HG03045 (cell line): ENCODE measurements at regions not wholly inside any gene's neighbourhood (a gene's known extent, or its start where the extent isn't known, plus 50 kb on each side); places are given as distances from the start of the nearest gene placed in this dataset.

Experiments
- ATAC-seq: cut with Tn5 transposase; IDR thresholded peaks from one replicate; pipeline ENCODE4 v1.9.1; 2021; ENCODE audit warnings: mild to moderate bottlenecking, moderate library complexity; ENCODE audit not compliant: unreplicated experiment

GRCh38 chrX:68930542-68931317, 101.9 kb downstream of the EFNB1 start:
- no peak for ATAC-seq

DNA sequence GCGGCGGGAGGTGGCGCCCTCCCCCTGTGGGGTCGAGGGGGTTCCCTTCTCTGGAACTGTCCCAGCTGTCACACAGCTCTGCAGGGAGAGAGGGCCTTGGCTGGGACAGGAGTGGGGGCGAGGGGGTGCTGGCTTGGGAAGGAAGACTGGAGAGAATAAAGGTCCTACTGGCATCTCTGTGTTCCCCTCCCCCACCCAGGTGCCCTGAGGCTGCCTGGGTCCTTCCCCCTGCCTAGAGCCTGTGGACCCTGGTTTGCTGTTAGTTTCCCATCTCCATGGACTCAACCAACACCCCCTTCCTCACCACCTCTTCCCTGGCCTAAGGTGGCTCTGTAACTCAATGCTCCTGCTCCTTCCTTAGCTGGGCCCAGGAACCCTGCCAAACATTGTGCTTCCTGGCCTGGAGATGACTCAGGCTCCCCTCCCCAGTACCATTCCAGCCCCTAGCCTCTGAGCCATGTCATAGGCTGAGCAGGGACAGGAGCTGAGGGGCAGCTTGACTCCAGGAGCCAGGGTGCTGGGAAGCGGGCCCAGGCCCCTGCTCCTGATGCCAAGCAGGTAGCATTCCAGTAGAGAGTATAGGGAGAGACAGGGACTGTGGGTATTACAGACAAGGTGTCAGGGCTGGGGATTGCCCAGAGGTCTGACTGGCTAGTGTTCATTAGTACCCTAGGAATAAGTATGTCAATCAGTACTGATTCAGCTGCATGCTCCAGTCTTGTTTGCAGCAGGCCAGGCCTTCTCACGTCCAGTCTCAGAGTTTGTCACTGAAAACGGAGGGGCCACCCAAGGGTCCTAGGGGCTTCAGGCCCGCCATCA, 100.7 kb downstream of the EFNB1 start:
- ATAC-seq, result no peak

DNA sequence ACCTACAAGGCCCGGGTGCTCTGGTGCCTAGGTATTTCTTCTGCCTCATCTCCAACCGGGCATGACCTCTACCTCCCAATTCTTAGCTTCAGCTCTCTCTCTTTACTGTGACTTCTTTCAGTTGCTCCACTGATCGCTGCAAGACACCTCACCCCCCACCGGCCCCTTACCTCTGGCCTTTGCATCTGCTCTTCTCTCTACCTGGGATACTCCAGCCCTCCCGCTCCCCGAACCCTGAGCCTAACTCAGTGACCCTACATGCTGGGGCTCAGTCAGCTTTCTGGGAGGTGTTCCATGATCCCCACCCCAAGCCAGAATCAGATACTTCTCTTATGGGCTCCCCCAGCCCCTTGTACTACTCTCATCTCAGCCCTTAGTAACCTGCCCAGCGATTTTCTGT, 99.6 kb downstream of the EFNB1 start:
- ATAC-seq, result no peak

- no peak for ATAC-seq
These were observed 98.4 kb downstream of the EFNB1 start for GRCh38 chrX:68927178-68927577.

- ATAC-seq, result no peak
These were observed 94.3 kb downstream of the EFNB1 start for GRCh38 chrX:68923147-68923546.

DNA sequence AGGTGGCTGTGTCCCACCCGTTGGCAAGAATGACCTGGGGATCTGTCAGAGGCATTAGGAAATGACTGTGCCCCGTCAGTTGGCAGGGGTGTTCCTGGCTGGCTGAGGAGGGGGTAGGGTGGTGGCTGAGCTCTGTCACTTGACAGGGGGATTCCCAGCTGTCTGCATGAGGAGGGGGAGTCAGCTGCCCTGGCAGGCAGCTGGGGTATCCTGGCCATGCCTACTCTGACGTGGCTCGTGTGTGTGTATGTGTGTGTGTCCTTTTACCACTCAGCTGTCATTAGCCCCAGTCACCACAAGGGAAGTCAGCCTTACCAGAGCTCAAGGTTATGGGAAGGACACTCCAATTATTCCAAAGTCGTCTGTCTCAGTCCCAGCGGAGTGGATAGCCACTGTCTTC, 93.2 kb downstream of the EFNB1 start:
- ATAC-seq, result no peak

- ATAC-seq, result no peak
These were observed 91.7 kb downstream of the EFNB1 start for GRCh38 chrX:68920561-68920960.

DNA sequence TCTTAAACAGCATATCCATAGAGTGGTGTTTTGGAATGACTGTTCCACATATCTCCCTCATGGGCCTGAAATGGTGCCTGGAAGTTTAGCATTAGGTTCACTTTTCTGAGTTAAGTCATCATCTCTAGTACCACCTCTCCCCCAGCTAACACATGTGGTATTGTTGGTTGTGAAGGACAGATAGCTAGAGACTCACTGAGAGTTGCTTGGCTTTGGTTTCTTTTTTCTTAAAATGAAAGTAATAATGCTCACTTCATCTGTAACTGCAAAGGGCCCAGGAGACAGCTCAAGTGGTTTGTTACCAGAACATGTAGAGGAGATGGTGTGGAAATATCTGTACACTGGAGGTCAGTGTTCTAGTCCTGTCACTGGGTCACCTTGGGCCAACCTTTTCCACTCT, 90.9 kb downstream of the EFNB1 start:
- ATAC-seq, result no peak

DNA sequence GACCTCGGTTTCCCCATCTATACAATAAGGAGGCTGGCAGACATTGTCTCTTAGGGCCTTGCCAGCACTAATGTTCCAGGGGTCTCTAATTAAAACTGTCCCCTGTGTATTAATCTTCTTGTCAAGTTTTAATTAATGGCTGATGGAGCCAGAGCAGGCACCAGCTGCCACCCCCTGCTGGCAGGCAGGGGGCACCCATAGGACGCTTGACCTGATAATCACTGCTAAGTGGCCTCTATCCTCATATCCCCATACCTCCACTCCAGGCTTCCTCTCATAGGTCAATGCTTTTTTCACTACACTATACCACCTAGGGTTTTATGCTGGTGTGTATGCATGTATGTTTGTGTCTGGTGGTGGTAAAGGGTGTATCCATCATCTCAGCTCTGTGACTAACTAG, 89.4 kb downstream of the EFNB1 start:
- ATAC-seq, result no peak

DNA sequence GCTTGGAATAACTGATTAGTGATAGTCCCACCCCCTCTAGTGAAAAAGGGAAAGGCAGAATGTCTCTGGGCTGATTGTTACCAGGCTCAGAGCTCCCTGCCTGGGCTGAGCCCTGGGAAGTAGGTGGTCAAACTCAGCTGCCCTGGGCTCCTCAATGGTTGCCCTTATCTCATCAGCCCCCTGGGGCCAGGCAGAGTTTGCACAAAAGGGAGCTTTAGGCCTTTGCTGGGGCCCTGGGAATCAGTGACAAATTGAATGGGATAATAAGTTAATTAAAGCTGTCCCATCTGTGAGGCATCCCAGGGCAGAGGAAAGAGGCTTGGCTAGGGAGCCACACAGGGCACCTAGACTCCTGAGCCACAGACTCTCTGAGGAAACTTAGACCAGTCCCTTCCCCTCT, 89.0 kb downstream of the EFNB1 start:
- no peak for ATAC-seq

- ATAC-seq, result no peak
These were observed 88.1 kb downstream of the EFNB1 start for GRCh38 chrX:68916891-68917290.

DNA sequence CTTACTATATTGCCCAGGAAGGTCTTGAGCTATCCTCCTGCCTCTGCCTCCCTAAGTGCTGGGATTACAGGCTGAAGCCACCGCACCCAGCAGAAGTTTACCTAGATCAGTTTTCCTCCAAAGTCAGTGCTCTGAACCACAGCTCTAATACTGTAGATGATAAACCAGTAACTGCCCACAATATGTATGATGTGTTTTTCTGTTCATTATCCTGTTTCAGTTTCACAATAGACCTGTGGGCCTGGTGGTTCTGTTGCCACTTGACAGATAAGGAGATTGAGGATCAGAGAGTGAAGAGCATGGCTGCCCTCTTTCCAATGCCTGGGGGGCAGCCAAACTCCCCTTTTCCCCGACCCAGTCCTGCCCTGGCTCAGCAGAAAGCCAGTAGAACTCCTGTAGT, 87.0 kb downstream of the EFNB1 start:
- no peak for ATAC-seq

GRCh38 chrX:68914479-68914946, 85.7 kb downstream of the EFNB1 start:
- ATAC-seq, result no peak

DNA sequence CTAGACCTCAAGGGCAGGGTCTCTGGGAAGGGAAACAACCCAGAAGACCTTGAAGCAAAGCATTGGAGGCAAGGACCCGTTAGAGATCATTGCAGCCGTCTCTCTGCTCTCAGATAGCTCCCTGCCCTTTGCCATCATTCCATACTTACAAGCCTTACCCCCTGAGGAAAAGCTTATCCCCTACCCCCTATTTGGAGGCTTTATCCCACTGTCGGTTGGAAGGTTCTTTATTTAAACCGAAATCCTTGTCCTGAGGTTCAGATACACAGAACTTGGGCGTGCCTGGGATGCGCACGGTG, 84.4 kb downstream of the EFNB1 start:
- ATAC-seq, result no peak

DNA sequence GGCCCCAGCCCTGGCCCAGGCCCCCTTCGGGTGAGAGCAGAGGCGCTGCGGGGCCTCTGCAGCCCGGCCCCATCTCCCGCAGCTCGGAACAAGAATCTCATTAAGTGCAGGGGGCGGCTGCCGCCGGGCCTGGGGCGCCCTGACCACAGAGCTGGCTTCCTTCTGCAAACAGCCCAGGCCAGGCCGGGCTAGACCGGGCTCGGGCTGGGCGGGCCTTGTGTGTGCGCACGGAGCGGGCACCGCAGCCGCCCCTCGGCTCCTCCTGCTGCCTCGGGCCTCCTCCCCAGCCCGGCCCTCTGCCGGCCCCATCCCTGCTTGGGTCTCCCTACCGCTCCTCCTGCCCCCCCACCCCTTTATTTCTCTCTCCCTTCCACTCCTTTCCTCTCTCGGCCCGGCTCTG, 83.3 kb downstream of the EFNB1 start:
- ATAC-seq, result no peak

GRCh38 chrX:68910731-68911428, 82.1 kb downstream of the EFNB1 start:
- ATAC-seq, result no peak

- no peak for ATAC-seq
These were observed 81.1 kb downstream of the EFNB1 start for GRCh38 chrX:68909945-68910344.

DNA sequence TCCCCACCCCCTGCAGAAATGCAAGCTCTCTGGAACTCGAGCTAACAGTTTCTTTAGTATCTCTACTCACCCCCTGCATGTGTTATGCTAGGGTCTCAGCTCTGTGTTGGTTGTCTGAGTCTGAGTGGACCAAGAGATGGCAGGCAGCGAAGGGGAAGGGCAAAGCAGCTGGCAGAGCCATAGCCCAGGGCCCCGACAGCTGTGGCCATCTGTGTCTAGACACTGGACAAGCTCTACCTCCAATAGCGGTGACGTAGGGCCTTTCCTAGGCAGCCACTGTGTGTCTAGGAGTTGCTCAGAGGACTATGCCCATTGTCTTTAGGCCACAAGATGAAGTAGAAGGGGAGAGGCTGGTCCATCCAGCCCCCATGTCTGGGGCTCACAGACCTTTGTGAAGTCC, 79.2 kb downstream of the EFNB1 start:
- no peak for ATAC-seq

- ATAC-seq, result no peak
These were observed 74.1 kb downstream of the EFNB1 start for GRCh38 chrX:68902706-68903504.

GRCh38 chrX:68901519-68901918, 72.7 kb downstream of the EFNB1 start:
- no peak for ATAC-seq

DNA sequence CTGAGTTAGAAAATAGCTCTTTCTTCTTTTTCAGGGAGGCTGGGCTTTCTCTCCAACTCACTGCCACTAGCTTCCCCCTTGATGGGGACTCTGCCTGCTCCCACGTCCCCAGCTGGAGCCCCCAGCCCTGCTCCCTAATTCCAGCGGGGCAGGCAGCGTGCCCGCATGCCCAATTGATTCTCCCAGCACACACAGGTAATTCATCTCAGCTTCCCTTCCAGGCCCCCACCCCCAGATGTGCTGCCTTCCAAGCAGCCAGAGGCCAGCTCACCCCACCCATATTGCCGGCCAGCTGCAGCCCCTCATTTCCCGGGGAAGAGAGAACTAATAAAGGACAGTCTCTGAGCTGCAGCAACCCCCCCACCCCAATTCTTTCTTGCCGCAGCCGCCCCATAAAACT, 69.8 kb downstream of the EFNB1 start:
- ATAC-seq, result no peak
